HUES64 (cell line): ENCODE measurements at regions not wholly inside any gene's neighbourhood (a gene's known extent, or its start where the extent isn't known, plus 50 kb on each side); places are given as distances from the start of the nearest gene placed in this dataset.
"Not testable (repeated sequence)": the region's sequence is repeated elsewhere in the genome, so short reads cannot be mapped to it uniquely, and the experiment has no call there.

Experiments used
- H3K27ac ChIP-seq: 2 replicates; pipeline ENCODE4 v1.7.0; 2013; ENCODE audit warnings: low read depth, low read length, inconsistent platforms
- H3K27me3 ChIP-seq: 2 replicates; pipeline ENCODE4 v1.6.1; 2013; ENCODE audit warnings: mild to moderate bottlenecking, low read length; ENCODE audit not compliant: insufficient read depth
- H3K36me3 ChIP-seq: 2 replicates; pipeline ENCODE4 v1.6.1; 2013; ENCODE audit warnings: mild to moderate bottlenecking, low read length; ENCODE audit not compliant: insufficient read depth
- H3K4me1 ChIP-seq: 2 replicates; pipeline ENCODE4 v1.6.1; 2013; ENCODE audit warnings: mild to moderate bottlenecking, low read length, moderate library complexity; ENCODE audit not compliant: insufficient read depth
- H3K4me3 ChIP-seq: 2 replicates; pipeline ENCODE4 v1.5.1; 2013; ENCODE audit warnings: mild to moderate bottlenecking, low read length, moderate library complexity
- H3K9ac ChIP-seq: 2 replicates; pipeline ENCODE4 v1.6.1; 2013; ENCODE audit warnings: mild to moderate bottlenecking, low read depth, low read length
- H3K9me3 ChIP-seq: 2 replicates; pipeline ENCODE4 v1.6.1; 2013; ENCODE audit warnings: low read depth, low read length; ENCODE audit not compliant: insufficient read depth
- WGBS: fragments of 150-250, 120-280 bp; methylation state at CpG from one replicate; pipeline ENCODE4 v1.1.7; 2013; ENCODE audit warnings: missing lambda C conversion rate; 5-methylcytosine and 5-hydroxymethylcytosine counted together

DNA sequence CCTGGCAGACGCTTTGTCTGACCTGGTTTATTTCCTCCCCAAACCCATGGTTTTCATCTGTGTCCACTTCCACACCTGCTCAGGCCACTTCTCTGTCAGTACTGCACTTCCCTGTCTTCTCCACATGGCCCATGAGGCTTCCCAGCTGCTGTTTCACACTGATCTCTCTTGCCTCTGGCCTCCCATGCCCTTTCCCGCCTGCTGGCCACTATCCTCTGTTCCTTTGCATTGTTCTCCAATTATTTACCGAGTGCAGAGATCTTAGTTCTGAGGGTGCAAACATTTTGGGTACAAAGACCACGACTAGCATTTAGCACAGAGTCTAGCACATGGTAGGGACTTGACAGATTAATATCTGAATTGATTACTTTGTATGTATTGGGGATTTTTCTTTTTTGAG is 174.8 kb upstream of the NPY2R start:
- Histone ChIP-seq H3K4me3 (no peak overlapping the region), H3K9ac (no peak overlapping the region)
- WGBS, result 87% methylated on average over 4 of the region's 4 CpGs

DNA sequence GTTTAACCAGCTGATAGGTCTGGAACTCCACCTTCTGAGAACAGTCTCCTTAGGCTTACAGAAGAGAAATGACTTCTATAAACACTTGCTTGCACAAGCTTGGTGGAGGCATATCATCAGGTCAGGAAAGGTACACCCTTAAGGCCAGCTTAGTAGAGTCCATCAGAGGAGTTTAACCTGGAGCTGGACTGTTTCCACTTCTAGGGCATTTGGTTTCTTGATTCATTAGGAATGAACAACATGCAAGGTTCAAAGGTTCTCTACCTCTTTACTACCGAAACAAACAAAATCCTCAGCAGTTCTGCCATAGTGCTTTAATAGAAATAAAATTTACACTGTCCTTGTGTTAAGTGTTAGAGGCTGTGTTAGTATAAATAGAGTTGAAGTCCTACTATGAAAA is 171.4 kb upstream of the NPY2R start:
- WGBS, result no CpG with 5 or more reads among the region's 1 CpG
- no peak overlapping the region for H3K27ac ChIP-seq
- no peaks in the 10 kb centered on the region for H3K4me1 ChIP-seq

More for the DNA sequence above, 174.8 kb upstream of the NPY2R start:
- no peaks in the 10 kb centered on the region for H3K9me3 ChIP-seq
- H3K27me3 ChIP-seq, result no peaks in the 10 kb centered on the region
- no peak overlapping the region for H3K27ac ChIP-seq
- H3K36me3 ChIP-seq, result no peaks in the 10 kb centered on the region
- H3K4me1 ChIP-seq, result no peaks in the 10 kb centered on the region

DNA sequence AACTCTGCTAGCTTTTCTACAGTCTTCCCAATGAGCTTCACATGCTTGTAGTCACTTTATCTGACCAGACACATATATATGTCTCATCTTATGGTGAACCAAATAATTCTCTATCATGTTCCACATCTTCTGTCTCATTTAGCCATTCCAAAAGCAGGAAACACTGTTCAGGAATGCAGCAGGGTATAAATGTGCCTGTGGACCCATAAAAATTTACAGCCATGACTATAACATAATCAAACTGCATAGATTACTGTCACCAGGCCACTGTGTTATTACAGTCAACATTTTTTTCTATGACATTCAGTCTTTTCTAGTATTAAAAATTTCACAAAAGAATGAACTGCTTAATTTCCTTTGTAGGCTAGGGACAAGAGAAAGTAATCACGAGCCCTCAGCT is 170.0 kb upstream of the NPY2R start:
- no peaks in the 10 kb centered on the region for H3K27me3 ChIP-seq
- no peaks in the 10 kb centered on the region for H3K36me3 ChIP-seq
- no peaks in the 10 kb centered on the region for H3K4me1 ChIP-seq
- H3K9me3 ChIP-seq, result no peaks in the 10 kb centered on the region
- H3K27ac ChIP-seq, result no peak overlapping the region
- no peak overlapping the region for H3K4me3 ChIP-seq
- no peak overlapping the region for H3K9ac ChIP-seq
- no CpG with 5 or more reads among the region's 1 CpG for WGBS

More for the DNA sequence above, 171.4 kb upstream of the NPY2R start:
- H3K4me3 ChIP-seq, result no peak overlapping the region
- H3K36me3 ChIP-seq, result no peaks in the 10 kb centered on the region
- H3K9ac ChIP-seq, result no peak overlapping the region
- no peaks in the 10 kb centered on the region for H3K9me3 ChIP-seq
- no peaks in the 10 kb centered on the region for H3K27me3 ChIP-seq

DNA sequence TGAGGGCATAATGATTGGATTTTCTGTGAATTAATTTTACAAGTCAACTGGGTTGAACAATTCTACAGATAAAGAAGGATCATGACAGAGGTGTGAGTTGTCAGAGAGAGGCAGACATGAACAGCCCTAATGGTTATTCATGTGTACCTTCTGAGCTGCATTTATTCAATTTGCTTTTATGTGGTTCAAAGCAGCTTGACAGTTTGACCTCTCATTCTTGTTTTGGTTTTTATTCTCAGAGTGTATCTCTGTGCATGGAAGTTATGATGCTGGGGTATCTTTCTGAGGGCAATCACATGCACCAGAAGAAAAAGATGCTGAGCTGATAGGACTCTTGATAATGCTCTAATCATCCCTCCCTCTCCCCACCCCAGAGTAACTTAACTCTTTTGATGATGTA is 169.3 kb upstream of the NPY2R start:
- Histone ChIP-seq H3K9ac (no peak overlapping the region), H3K27ac (no peak overlapping the region), H3K4me3 (no peak overlapping the region), H3K36me3 (no peaks in the 10 kb centered on the region), H3K4me1 (no peaks in the 10 kb centered on the region), H3K27me3 (no peaks in the 10 kb centered on the region), H3K9me3 (no peaks in the 10 kb centered on the region)

DNA sequence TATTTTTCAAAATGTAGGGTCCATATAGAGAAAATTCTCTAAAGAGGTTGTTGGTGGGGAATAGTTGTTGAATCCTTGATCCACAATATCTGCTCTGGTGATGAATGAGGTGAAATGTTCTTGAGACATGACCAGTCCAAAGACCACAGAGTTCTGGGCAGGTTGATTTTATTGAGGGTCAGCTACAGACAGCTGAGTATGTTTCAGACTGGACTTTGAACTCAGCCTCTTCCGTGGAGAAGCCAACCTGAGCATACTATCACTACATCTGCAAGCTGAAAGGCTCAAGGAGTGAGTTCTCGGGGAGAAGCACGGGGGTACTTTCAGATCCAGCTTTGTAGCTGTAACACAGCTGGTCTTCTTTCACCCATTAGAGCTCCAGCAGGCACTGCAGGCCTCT is 168.4 kb upstream of the NPY2R start:
- Histone ChIP-seq H3K9ac (no peak overlapping the region), H3K36me3 (no peaks in the 10 kb centered on the region), H3K4me3 (no peak overlapping the region), H3K27ac (no peak overlapping the region), H3K27me3 (no peaks in the 10 kb centered on the region), H3K4me1 (no peaks in the 10 kb centered on the region), H3K9me3 (no peaks in the 10 kb centered on the region)
- 95% methylated on average over 3 of the region's 3 CpGs for WGBS

DNA sequence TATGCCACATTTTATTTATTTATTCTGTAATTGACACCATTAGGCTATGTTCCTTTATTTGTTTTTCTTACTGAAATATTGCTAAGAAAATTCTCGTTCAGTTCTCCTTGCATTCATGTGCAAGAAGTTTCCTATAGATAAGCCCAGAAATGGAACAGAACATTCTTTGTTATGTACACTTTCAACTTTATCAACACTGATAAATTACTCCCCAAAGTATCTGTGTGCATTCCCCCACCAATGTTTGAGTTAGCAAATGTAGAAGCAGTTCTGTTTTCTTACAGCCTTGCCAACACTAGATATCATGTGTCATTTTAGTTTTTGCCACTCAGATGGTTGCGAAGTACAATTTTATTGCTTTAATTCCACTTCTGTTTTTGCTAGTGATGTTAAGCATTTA is 166.4 kb upstream of the NPY2R start:
- Histone ChIP-seq H3K9ac (no peak overlapping the region), H3K9me3 (no peaks in the 10 kb centered on the region), H3K36me3 (no peaks in the 10 kb centered on the region), H3K4me1 (no peaks in the 10 kb centered on the region), H3K4me3 (no peak overlapping the region), H3K27me3 (no peaks in the 10 kb centered on the region), H3K27ac (no peak overlapping the region)
- WGBS, result 100% methylated on average over 1 of the region's 2 CpGs

DNA sequence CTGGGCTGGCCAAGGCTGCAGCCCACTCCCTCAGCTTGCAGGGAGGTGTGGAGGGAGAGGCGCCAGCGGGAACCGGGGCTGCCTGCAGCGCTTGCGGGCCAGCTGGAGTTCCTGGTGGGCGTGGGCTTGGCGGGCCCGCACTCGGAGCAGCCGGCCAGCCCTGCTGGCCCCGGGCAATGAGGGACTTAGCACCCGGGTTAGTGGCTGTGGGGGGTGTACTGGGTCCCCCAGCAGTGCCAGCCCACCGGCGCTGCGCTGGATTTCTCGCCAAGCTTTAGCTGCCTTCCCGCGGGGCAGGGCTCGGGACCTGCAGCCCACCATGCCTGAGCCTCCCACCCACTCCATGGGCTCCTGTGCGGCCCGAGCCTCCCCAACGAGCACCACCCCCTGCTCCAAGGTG is 164.2 kb upstream of the NPY2R start:
- not testable (repeated sequence) for H3K27me3 ChIP-seq, H3K4me1 ChIP-seq, H3K9ac ChIP-seq, H3K9me3 ChIP-seq, H3K36me3 ChIP-seq, H3K4me3 ChIP-seq, H3K27ac ChIP-seq
- WGBS, result 93% methylated on average over 22 of the region's 22 CpGs

DNA sequence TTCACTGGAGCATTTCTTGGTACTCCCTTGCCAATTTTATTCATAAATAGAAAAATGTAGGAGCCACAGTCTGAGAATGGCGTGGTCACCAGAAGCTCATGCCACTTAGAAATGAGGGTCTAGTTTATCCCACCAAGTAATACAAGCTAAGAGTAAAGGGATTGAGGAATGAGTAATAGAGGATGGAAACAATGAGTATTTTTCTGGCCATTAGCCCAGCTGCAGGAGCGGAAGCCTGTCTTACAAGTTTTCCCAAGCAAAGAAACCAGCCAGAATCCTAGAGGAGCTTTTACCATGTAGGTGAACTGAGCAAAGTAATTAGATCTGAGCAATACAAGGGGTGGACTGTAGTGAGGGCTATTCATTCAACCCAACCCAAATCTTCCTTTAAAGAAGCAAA is 160.7 kb upstream of the NPY2R start:
- Histone ChIP-seq H3K4me3 (no peak overlapping the region), H3K27me3 (no peaks in the 10 kb centered on the region), H3K36me3 (no peaks in the 10 kb centered on the region), H3K9me3 (no peaks in the 10 kb centered on the region), H3K4me1 (no peaks in the 10 kb centered on the region), H3K9ac (no peak overlapping the region), H3K27ac (no peak overlapping the region)
- 100% methylated on average over 2 of the region's 2 CpGs for WGBS

DNA sequence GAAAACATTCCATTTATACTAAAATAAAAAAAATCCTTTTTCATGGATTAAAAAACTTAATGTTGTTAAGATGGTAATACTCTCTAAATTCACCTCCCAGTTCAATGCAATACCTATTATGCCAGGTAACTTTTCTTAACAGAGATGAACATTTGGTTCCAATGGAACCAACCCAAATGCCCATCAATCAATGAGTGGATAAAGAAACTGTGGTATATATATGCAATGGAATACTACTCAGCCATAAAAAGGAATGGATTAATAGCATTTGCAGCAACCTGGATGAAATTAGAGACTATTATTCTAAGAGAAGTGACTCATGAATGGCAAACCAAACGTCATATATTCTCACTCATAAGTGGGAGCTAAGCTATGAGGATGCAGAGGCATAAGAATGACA is 154.4 kb upstream of the NPY2R start:
- not testable (repeated sequence) for H3K4me1 ChIP-seq, H3K27me3 ChIP-seq, H3K9ac ChIP-seq, H3K4me3 ChIP-seq, H3K9me3 ChIP-seq, H3K27ac ChIP-seq, H3K36me3 ChIP-seq
- whole genome bisulfite sequencing, result 100% methylated on average over 1 of the region's 1 CpG

DNA sequence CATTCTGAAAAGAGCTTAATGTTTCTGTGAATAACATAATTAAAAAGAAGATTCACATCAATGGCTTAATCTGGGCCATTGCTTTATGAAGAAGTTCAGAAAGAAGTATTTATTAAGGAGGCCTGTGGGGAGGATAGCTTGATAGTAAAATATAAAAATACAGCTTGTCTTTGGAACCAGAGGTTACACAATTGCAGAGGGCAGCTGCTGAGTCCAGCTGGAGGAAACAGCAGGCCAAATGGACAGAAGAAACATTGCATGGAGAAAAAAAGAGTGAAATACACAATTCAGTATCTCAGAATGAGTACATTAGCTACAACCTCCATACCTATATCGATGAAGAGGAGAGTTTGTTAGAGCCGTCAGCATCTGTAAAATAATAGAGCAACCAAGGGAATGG is 148.0 kb upstream of the NPY2R start:
- peaks cover 9% of the 10 kb centered on the region; the same call in 1 of the 2 replicates for H3K4me1 ChIP-seq
- no peak overlapping the region for H3K27ac ChIP-seq
- H3K9me3 ChIP-seq, result no peaks in the 10 kb centered on the region
- no peaks in the 10 kb centered on the region for H3K36me3 ChIP-seq
- H3K9ac ChIP-seq, result no peak overlapping the region
- no peaks in the 10 kb centered on the region for H3K27me3 ChIP-seq
- H3K4me3 ChIP-seq, result no peak overlapping the region
- 100% methylated on average over 2 of the region's 2 CpGs for WGBS

DNA sequence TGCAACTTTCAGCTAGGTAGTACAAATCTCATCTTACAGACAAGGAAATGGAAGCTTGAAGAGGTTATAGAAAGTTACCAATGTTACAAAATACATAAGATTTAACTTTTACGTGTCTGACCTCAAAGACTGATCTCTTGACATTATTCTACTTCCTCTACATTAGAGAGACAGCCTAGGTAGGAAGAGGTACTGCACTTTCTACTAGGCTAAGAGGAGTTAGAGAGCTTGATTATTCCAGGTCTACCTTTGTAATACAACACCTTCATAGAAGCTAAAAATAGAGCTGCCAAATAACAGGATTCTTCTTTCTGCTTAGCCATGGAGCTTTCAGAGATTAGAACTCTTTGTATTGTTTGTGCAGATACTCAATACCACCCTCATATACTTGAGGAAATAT is 147.6 kb upstream of the NPY2R start:
- Histone ChIP-seq H3K4me3 (no peak overlapping the region), H3K9me3 (no peaks in the 10 kb centered on the region), H3K36me3 (no peaks in the 10 kb centered on the region), H3K27me3 (no peaks in the 10 kb centered on the region), H3K27ac (no peak overlapping the region), H3K9ac (no peak overlapping the region), H3K4me1 (peaks cover 9% of the 10 kb centered on the region; the same call in 1 of the 2 replicates)
- no CpG with 5 or more reads among the region's 1 CpG for WGBS

DNA sequence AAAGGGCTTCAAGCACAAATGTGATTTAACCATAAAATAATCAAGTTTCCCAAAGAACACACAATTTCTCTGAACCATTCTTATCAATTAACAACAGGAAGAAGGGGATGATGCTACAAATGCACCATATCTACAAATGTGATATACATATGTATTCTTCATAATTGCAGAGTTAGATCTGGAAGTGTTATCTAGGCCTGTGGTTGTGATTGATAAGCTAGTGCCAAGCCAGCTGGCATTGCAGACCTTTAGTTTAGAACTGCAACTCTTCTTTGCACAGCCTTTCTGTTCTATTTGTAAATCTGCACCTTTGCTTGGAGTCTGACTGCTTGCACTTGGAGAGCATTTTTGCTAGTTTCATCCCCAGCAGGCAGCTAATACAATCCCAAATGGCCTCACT is 145.5 kb upstream of the NPY2R start:
- H3K27me3 ChIP-seq, result no peaks in the 10 kb centered on the region
- H3K9ac ChIP-seq, result no peak overlapping the region
- H3K9me3 ChIP-seq, result no peaks in the 10 kb centered on the region
- H3K4me1 ChIP-seq, result peaks cover 9% of the 10 kb centered on the region; the same call in 1 of the 2 replicates
- H3K27ac ChIP-seq, result no peak overlapping the region
- H3K4me3 ChIP-seq, result no peak overlapping the region
- no peaks in the 10 kb centered on the region for H3K36me3 ChIP-seq
